ENCODE measurements at regions not wholly inside any gene's neighbourhood (a gene's known extent, or its start where the extent isn't known, plus 50 kb on each side); places are given as distances from the start of the nearest gene placed in this dataset.

DNA sequence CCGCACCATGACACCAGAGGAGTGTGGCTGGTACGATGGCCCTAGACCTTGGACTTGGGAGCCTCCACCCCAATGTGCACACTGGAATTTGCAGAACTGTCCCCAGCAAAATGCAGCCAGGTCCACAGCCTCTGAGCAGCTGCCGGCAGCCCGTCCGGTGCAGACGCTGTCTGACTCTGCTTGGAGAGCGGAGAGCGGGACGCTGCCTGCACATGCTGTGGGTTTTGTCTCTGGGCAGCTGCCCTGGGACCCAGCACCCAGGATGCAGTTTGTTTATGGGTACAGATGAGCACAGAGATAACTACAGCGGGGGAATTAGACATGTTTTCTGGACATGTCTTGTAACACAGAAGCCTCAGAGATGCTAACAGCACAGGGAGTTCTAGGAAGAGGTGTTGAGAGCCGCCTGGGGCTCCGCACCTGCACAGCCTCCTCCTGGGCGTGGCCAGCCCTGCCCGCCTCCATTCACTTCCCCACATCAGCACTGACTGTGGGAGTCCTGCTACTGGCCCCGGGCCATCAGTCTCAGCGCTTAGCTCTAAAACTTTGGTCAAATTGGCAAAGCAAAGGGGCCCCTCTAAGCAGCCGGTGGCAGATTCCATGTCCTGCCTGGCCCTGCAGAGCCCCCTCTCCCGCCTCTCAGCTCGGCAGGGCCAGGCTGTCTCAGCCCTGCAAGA lies 159.6 kb downstream of the IRX2 start:
- no peak overlapping the region for H3K27ac Mint-ChIP-seq
- ATAC-seq = no peak
- H3K27me3 Mint-ChIP-seq (ENCODE audit: low read depth) = no peaks in the 10 kb centered on the region

DNA sequence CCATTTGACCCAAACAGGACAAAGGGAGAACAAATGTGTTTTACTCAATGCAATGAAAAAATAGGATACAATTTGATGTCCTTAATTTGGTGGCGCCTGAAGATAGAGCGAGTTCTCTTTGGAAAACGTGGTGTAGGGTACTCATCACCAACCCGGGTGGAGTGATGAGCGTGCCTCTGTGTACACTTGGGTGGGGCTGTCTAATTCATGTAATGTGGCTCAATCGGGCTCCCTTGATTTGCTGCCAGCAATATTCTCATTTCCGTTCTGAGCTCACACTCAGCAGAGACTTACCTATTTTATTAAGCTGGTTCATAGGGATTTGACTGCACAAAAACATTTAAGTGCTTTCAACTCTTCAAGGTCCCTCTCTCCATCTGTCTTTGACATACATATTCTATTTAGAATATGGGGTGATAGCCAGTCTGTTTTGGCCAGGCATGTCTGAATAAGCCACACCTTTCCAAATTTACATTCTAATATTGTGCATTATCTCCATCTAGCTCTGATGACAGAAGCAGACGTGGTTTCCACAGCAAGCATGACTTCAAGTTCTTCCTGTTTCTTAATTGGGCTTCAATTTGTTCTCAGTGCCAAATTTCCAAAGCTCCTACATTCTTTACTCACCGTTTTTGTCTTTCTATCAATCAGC lies 162.5 kb downstream of the IRX2 start:
- Mint-ChIP-seq H3K36me3 (ENCODE audit: low read depth) (no peaks in the 10 kb centered on the region), H3K9me3 (ENCODE audit: insufficient read depth) (no peaks in the 10 kb centered on the region)

More for the DNA sequence above, 159.6 kb downstream of the IRX2 start:
- H3K4me3 Mint-ChIP-seq = no peak overlapping the region
- H3K36me3 Mint-ChIP-seq (ENCODE audit: low read depth) = no peaks in the 10 kb centered on the region
- CTCF ChIA-PET = no interaction called here
- no peak for DNase-seq
- POLR2A ChIA-PET = no interaction called here
- H3K9me3 Mint-ChIP-seq (ENCODE audit: insufficient read depth) = no peaks in the 10 kb centered on the region
- no peaks in the 10 kb centered on the region for H3K4me1 Mint-ChIP-seq (ENCODE audit: low read depth)

DNA sequence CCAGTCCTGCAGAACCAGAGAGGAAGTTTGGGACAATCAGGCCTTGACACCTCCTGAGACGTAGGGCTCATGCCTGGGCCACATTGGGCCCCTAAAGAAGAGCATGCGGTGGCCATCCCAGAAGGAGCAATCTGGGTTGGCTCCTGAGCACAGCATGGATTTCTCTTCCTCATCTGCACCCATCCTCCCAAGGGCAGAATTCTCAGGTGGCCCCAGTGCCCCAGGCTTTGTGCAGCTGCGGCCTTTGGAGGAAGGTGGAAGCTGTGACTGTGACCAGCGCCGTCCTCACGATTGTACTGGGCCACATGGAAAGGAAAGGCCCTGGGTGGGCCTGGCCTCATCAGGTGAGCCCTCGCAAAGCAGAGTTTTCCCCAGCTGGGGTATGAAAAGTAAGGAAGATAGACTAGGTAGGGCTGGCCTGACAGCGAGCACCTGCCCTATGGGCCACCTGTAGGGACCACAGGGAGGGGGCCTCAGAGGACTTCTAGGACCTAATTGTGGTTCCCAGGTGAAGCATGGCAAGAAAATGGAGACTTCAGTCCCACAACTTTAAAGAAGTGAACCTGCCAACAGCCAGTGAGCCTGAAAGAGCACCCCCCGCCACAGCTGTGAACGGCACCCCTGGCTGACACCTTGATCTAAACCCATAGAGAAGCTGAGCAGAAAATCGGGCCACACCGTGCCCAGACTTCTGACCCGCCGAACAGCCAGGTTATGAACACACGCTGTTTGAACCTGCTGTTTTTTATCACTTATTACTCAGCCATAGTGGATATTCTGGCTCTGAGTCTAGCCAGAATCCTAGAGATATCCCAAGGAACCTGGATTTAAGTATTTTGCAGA lies 164.1 kb downstream of the IRX2 start:
- H3K4me1 Mint-ChIP-seq (ENCODE audit: low read depth) = no peaks in the 10 kb centered on the region
- CTCF ChIA-PET = no interaction called here
- POLR2A ChIA-PET = no interaction called here

More for the DNA sequence above, 162.5 kb downstream of the IRX2 start:
- ATAC-seq = no peak
- POLR2A ChIA-PET = no interaction called here
- no peak overlapping the region for H3K27ac Mint-ChIP-seq
- no peaks in the 10 kb centered on the region for H3K4me1 Mint-ChIP-seq (ENCODE audit: low read depth)
- CTCF ChIA-PET = no interaction called here
- no peak overlapping the region for H3K4me3 Mint-ChIP-seq
- no peaks in the 10 kb centered on the region for H3K27me3 Mint-ChIP-seq (ENCODE audit: low read depth)
- no peak for DNase-seq

DNA sequence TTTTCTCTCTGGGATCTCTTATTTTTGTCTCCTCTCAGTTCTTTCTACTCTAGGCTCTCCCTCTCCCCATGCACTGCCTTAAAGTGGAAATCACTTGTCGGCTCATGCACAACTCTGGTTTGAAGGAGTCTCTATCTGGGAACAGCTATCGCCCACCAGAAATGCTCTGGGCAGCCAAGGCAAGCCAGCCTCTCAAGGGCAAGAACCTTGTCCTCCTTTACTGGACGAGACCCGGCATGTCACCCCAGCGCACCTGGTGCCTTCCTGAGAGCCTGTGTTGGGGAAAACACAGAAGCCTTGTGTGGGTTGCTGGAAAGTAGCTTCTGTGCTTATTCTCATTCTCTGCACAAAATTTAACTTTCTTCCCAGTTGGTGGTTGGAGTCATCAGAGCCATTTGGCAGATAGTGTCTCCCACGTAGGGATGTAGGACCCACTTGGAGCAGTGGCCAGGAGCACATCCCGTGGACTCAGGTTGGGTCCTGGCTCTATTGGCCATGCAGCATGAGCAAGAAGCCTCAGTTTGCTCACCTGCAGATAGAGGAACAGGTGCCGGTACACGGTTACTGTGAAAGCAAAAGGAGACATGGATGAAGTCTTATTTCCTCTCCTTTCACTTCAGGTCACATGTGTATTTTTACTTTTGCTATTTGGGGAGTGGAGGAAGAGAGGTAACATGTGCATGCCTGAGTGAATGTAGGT lies 165.3 kb downstream of the IRX2 start:
- DNase-seq (no peak), ATAC-seq (no peak)
- Mint-ChIP-seq H3K4me1 (ENCODE audit: low read depth) (no peaks in the 10 kb centered on the region), H3K9me3 (ENCODE audit: insufficient read depth) (no peaks in the 10 kb centered on the region), H3K27me3 (ENCODE audit: low read depth) (no peaks in the 10 kb centered on the region), H3K36me3 (ENCODE audit: low read depth) (no peaks in the 10 kb centered on the region), H3K27ac (no peak overlapping the region), H3K4me3 (no peak overlapping the region)
- POLR2A ChIA-PET = no interaction called here
- CTCF ChIA-PET = no interaction called here

More for the DNA sequence above, 164.1 kb downstream of the IRX2 start:
- DNase-seq (no peak), ATAC-seq (no peak)
- H3K9me3 Mint-ChIP-seq (ENCODE audit: insufficient read depth) = no peaks in the 10 kb centered on the region
- no peaks in the 10 kb centered on the region for H3K27me3 Mint-ChIP-seq (ENCODE audit: low read depth)
- H3K4me3 Mint-ChIP-seq = no peak overlapping the region
- H3K27ac Mint-ChIP-seq = no peak overlapping the region
- H3K36me3 Mint-ChIP-seq (ENCODE audit: low read depth) = no peaks in the 10 kb centered on the region

DNA sequence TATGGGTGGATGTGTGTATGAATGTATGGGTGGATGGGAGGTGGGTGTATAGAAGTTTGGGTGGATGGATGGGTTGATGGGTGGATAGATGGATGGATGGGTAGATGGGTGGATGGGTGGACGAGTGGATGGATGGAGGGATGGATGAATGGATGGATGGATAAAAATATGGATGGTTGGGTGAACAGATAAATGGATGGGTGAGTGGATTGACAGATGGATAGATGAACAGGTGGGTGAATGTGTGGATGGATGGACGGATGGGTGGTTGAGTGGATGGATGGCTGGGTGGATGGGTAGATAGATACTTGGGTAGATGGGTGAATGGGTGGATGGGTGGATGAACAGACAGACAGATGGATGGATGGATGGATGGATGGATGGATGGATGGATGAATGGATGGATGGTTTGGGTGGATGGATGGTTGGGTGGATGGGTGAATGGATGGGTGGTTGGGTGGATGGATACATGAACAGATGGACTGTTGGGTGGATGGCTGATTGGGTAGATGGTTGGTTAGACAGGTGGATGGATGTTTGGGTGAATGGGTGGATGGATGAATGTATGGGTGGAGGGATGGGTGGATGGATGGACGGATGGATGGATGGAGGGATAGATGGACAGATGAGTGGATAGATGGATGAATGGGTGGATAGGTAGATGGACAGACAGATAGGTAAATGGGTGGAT lies 166.8 kb downstream of the IRX2 start:
- ChIA-PET POLR2A (no interaction called here), CTCF (no interaction called here)
- Mint-ChIP-seq H3K27ac (no peak overlapping the region), H3K36me3 (ENCODE audit: low read depth) (no peaks in the 10 kb centered on the region), H3K4me3 (no peak overlapping the region), H3K9me3 (ENCODE audit: insufficient read depth) (no peaks in the 10 kb centered on the region), H3K4me1 (ENCODE audit: low read depth) (no peaks in the 10 kb centered on the region), H3K27me3 (ENCODE audit: low read depth) (no peaks in the 10 kb centered on the region)
- no peak for ATAC-seq
- DNase-seq = no peak

DNA sequence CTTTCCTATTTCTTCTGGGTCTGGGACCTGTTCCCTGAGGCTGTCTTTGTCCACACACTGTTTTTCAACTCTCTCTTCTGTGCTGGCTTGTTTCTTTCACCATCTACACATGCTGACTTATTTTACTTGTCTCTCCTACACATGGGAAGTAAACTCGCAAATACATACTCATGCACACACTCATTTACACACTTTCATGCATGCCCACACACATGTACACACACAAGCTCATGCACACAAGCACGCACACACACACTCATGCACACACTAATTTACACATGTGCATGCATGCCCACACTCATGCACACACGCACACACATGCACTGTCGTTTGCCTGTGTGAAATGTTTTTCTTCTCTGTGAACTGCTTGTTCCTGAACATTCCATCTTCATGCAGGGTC lies 169.0 kb downstream of the IRX2 start:
- no peaks in the 10 kb centered on the region for H3K27me3 Mint-ChIP-seq (ENCODE audit: low read depth)
- ChIA-PET POLR2A (no interaction called here), CTCF (no interaction called here)
- no peak overlapping the region for H3K27ac Mint-ChIP-seq
- H3K4me1 Mint-ChIP-seq (ENCODE audit: low read depth) = no peaks in the 10 kb centered on the region
- no peak overlapping the region for H3K4me3 Mint-ChIP-seq
- H3K9me3 Mint-ChIP-seq (ENCODE audit: insufficient read depth) = no peaks in the 10 kb centered on the region
- DNase-seq (no peak), ATAC-seq (no peak)
- no peaks in the 10 kb centered on the region for H3K36me3 Mint-ChIP-seq (ENCODE audit: low read depth)

DNA sequence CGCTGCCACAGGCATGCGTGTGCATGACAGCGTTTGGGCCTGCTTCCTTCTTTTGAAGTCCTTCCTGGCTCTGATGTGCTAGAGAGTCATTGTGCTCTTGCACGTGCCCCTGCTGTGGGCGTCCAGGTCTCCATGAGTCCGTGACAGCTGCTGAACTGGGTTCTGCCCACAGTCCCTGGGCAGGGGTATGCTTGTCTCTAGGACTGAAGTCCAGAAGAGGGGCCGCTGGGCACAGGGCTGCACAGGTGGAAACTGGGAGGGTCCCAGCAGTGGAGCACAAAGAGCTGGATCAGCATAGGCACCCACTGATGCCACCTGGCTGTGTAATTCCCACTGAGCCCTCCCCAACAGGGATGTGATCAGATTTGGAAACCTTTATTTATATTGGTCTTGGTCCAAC lies 169.4 kb downstream of the IRX2 start:
- ChIA-PET CTCF (no interaction called here), POLR2A (no interaction called here)
- Mint-ChIP-seq H3K27ac (no peak overlapping the region), H3K9me3 (ENCODE audit: insufficient read depth) (no peaks in the 10 kb centered on the region), H3K27me3 (ENCODE audit: low read depth) (no peaks in the 10 kb centered on the region), H3K4me3 (no peak overlapping the region), H3K36me3 (ENCODE audit: low read depth) (no peaks in the 10 kb centered on the region), H3K4me1 (ENCODE audit: low read depth) (no peaks in the 10 kb centered on the region)
- ATAC-seq (no peak), DNase-seq (no peak)

DNA sequence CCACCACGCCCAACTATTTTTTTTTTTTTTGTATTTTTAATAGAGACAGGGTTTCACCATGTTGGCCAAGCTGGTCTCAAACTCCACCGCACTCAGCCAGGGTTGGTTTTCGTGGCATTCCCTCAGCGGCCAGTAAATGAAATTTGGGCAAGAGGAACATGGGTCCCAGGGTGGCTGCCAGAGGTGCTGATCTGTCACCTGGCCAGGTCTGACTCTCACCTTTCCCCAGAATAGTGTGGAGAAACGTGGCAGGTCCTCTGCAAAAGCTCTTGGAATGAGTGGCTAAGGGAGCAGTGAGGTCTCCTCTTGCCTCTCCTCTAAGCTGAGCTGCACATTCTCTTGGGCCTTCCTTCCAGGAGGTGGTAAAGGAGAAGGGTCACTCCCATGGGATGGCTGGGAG lies 170.1 kb downstream of the IRX2 start:
- no peaks in the 10 kb centered on the region for H3K27me3 Mint-ChIP-seq (ENCODE audit: low read depth)
- no peak overlapping the region for H3K4me3 Mint-ChIP-seq
- no peak for ATAC-seq
- ChIA-PET POLR2A (no interaction called here), CTCF (no interaction called here)
- H3K27ac Mint-ChIP-seq = no peak overlapping the region
- no peaks in the 10 kb centered on the region for H3K4me1 Mint-ChIP-seq (ENCODE audit: low read depth)
- H3K9me3 Mint-ChIP-seq (ENCODE audit: insufficient read depth) = no peaks in the 10 kb centered on the region
- no peaks in the 10 kb centered on the region for H3K36me3 Mint-ChIP-seq (ENCODE audit: low read depth)
- DNase-seq = no peak

DNA sequence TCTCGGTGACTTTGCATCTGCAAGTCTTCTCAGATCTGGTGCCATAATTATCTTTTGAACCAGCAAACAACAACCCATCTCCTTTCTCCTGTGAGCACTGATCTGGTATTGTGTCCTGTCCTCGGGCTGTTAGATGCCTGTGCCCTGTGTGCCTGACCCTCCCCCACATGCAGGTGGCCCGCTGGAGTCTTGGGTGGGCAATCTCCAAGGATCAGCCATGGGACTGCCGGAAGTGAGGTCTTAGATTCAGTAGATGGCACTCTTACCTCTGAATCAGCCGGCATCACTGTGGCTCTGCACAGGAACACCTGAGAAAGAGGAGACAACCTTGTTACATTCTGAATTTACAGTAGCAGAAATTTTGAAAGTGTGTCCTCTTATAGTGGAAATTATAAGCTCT lies 172.4 kb downstream of the IRX2 start:
- ChIA-PET POLR2A (no interaction called here), CTCF (no interaction called here)
- no peaks in the 10 kb centered on the region for H3K27me3 Mint-ChIP-seq (ENCODE audit: low read depth)

DNA sequence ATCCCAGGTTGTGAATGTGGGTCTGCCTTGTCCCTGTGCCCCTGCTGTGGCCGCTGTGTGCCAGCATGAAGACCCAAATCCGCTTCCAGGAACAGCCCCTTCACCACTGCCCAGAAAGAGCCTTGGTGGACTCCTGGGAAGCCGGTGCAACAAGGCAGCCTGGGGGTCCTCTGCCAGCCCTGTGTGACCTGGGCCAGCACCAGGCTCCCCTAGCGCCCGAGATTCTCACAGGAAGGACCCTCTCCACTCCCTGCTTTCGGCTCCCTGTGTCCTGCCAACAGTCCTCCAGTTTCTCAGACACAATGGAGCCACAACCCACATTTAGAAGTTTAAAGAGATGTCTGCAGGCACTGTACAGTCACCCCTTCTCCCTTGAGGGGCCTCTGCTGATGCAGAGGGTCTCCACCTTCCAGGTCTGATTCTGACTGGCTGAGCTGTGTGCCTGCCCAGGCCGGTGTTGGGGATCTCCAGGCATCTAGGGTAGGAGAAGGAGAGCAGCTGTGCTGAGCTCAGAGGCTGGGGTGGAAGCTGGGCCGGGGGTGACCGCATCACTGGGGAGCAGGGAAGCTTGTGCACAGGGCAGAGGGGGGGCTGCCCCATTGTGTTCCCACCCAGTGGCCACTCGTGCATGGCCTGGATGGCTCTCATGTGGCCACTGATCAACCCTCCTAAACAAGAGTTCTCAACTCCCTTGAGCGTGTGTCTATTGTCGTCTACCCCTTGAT lies 174.0 kb downstream of the IRX2 start:
- no peak for ATAC-seq
- H3K9me3 Mint-ChIP-seq (ENCODE audit: insufficient read depth) = no peaks in the 10 kb centered on the region
- DNase-seq = no peak
- H3K36me3 Mint-ChIP-seq (ENCODE audit: low read depth) = no peaks in the 10 kb centered on the region
- H3K4me3 Mint-ChIP-seq = no peak overlapping the region
- ChIA-PET POLR2A (no interaction called here), CTCF (no interaction called here)
- no peaks in the 10 kb centered on the region for H3K27me3 Mint-ChIP-seq (ENCODE audit: low read depth)
- no peaks in the 10 kb centered on the region for H3K4me1 Mint-ChIP-seq (ENCODE audit: low read depth)
- H3K27ac Mint-ChIP-seq = no peak overlapping the region

More for the DNA sequence above, 172.4 kb downstream of the IRX2 start:
- no peaks in the 10 kb centered on the region for H3K4me1 Mint-ChIP-seq (ENCODE audit: low read depth)
- no peak for DNase-seq
- no peaks in the 10 kb centered on the region for H3K36me3 Mint-ChIP-seq (ENCODE audit: low read depth)
- no peak overlapping the region for H3K27ac Mint-ChIP-seq
- H3K4me3 Mint-ChIP-seq = no peak overlapping the region
- H3K9me3 Mint-ChIP-seq (ENCODE audit: insufficient read depth) = no peaks in the 10 kb centered on the region
- ATAC-seq = no peak

DNA sequence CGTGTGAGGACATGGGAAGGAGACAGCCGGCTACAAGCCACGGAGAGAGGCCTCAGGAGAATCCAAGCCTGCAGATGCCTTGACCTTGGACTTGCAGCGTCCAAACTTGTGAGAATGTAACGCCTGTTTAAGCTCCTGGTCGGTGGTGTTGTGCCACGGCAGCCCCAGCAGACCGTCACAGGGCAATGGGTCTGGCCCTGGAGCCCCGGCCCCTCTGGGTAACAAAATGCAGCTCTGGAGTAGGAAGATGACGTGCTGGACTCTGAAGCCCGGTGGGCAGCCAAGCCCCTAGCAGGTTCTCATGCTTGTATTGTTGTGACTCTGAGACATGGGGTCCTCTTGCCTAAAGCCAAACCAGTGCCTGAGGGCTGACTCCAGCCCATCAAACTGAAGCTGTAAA lies 174.7 kb downstream of the IRX2 start:
- H3K27ac Mint-ChIP-seq = no peak overlapping the region
- ChIA-PET POLR2A (no interaction called here), CTCF (no interaction called here)
- no peaks in the 10 kb centered on the region for H3K4me1 Mint-ChIP-seq (ENCODE audit: low read depth)
- ATAC-seq (no peak), DNase-seq (no peak)
- no peaks in the 10 kb centered on the region for H3K36me3 Mint-ChIP-seq (ENCODE audit: low read depth)
- no peaks in the 10 kb centered on the region for H3K27me3 Mint-ChIP-seq (ENCODE audit: low read depth)
- H3K9me3 Mint-ChIP-seq (ENCODE audit: insufficient read depth) = no peaks in the 10 kb centered on the region
- no peak overlapping the region for H3K4me3 Mint-ChIP-seq
